Posterior vena cava (tissue), 2 donors: ENCODE measurements at regions not wholly inside any gene's neighbourhood (a gene's known extent, or its start where the extent isn't known, plus 50 kb on each side); places are given as distances from the start of the nearest gene placed in this dataset.

Experiments used
- DNase-seq: peaks from one replicate; pipeline ENCODE4 v3.0.0-alpha.2; 2020; ENCODE audit warnings: low spot score
- intact Hi-C, 2 donors: fragments of 100-400 bp; cut with DNase I; formaldehyde crosslinking; loops; one replicate each; pipeline versions ENCODE4 v1.14.1 to v1.14.2; 2022 to 2023
- donor health status: DM: yes; HTN: yes; CAD: no.
- donor health status: DM: yes; HTN: yes; CAD: no.

DNA sequence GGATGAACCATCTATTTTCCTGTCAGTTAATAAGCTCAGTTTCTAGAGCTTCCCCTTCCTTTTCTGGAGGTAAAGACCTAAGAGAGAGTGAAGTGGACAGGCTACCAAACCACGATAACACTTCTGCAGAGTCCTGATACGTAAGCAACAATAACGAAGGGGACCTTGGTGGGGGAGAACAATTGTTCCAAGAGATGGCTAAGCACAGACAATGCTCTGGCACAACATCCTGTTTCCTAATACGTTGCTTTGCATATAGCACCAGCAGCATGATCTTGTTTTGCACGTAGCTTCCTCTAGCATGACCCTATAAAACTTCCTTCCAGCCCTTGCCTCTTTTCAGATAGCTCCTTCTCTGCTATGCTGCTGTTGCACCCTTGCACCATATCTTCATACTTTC lies 247.3 kb downstream of the RAD51AP2 start:
- intact Hi-C loops: no loop called here
- no peak for DNase-seq

DNA sequence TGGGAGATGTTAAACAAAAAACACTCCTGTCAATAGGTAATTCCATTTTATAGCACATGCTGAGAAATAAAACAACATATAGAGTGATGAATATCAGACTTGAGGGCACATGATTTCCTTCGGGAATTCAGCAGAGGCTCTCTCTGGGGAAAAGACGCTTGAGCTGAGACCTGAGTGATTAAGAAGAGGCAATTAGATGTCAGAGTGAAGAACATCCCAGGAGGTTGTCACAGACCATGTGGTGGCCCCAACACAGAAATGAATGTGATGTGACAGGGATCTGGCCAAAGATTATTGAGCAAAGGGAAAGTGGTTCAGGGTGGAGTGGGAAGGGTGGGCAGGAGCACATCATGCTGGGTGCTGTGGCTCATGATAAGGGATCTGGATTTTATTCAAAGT lies 254.7 kb downstream of the RAD51AP2 start:
- no peak for DNase-seq
- intact Hi-C loops: no loop called here

DNA sequence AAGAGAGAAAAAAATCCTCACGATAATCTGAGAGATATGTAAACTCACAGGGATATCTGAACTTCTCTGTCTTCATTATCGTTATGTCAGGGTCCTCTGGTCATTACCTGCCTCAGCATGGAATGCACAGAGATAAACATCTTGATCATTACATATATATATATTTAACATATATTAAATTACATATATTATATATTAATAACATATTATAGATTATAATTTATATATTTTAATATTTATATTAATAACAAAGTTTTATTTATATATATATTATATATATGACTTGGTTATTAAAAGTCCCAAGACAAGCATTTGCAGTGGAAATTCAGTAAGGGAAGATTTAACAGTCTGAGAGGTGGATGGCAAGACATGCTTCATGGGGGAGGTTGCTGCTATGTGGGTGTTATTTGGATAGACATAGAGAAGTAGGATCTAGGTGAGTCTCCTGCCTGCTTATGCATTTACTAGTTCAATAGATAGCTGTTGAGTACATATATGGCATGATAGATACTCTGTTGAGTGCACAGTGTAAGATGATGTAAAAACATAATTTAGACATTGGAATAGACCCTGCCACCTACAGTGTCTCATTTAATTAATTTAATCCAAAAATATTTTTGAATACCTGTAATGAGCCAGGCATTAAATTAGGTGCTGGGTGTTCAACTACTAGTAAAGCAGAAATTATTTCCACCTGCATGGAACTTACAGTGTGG lies 255.2 kb downstream of the RAD51AP2 start:
- intact Hi-C loops: no loop called here
- no peak for DNase-seq

DNA sequence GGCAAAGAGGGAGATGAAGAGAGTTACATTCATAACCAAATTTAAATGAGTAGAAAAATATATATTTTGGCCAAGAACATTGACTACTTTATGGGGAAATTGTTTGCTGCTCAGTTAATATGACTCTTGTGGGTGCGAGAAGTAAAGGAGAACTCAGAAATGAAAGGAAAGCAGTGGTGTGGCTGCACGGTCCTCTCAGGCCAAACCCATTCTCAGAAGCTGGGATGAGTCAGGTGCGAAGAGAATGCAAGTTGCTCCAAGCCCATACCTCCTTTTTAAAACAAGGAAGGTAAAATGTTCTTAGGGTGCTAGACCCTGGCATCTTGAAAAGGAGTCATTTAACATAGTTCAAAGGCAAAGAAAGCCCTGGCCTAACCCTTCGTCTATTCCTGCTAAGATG lies 258.6 kb downstream of the RAD51AP2 start:
- no peak for DNase-seq
- intact Hi-C loops: no loop called here

DNA sequence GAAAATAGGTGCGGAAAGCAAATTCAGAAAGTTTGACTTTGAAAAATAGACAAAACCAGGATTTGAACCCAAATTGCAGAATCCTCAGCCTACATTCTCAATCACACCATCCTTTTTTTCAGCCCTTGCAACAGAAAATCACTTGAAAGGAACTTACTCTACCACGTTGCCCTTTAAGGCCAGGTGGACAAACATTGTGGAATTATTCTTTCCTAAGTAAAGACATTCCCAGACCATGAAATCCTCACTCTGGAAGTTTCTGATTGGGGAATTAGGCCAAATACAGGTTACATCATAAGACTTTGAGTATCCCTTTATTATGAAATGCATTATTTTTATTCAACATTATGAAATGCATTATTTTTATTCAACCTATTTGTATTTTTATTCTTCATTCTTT lies 259.4 kb downstream of the RAD51AP2 start:
- DNase-seq: no peak
- intact Hi-C loops: no loop called here

DNA sequence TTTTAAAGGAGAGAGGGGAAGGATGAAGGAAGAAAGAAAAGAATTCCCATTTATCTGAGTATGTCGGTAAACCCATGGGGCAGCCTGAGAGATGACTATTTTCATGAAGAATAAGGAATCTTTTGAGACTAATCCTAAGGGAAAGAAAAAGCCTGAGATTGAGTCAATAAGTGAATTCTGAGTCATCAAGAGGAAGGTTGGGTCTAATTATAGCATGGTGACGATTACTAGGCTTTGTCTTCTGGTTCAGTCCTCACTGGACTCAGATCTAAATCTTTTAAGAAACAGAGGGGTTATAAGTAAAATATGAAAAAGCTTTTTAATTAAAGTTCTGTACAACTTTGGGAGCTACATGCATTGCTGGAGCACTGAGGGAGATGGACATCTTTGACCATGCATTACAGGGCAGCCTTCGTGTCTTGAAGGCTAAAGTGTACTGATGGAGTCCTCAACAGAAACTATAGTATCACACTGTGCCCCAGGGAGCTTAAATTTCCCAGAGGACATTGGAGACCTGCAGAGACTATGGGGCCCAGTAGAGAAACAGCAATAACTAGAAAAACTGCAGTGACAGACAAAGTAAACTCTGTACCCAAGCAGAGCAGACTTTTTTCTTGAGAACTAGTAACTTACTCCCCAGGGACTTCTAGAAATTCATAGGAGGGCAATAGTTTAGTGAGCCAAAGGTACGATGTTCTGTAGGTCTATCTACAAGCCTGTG lies 260.9 kb downstream of the RAD51AP2 start:
- no peak for DNase-seq
- intact Hi-C loops: no loop called here

DNA sequence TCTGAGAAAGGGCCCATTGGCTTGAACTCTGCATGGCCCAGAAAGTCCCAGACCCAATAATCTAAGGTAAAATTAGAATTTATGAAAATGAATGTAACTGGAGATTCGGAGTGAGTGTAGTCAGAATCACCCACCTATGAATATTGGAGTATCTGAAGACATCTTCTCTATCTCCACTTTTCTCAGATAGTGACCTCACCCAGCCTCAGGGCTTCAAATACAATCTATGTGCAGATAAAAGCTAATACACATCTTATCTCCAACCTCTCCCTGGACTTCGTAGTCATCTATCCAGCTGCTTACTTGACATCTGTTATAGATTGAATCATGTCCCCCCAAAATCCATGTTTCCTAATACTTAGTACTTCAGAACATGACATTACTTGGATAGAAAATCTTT lies 263.2 kb downstream of the RAD51AP2 start:
- intact Hi-C loops: no loop called here
- no peak for DNase-seq

DNA sequence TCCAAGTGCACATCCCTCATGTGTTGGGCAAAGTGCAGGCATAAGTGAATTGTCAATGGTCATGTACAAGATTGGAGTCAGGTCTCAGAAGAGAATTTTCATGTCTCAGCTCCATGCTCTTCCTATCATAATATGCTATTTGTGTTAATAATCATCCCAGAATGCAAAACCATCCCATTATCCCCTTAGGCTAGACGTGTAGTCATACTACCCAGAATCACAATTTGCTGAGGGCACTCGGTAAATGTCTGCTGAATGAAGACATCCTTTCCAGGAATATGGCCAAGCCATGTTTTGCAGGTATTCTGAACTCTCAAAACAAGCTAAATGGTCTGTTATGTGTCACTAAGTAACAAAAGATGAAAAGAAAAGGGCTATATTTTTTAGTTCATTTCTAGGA lies 263.8 kb downstream of the RAD51AP2 start:
- no peak for DNase-seq
- intact Hi-C loops: no loop called here

DNA sequence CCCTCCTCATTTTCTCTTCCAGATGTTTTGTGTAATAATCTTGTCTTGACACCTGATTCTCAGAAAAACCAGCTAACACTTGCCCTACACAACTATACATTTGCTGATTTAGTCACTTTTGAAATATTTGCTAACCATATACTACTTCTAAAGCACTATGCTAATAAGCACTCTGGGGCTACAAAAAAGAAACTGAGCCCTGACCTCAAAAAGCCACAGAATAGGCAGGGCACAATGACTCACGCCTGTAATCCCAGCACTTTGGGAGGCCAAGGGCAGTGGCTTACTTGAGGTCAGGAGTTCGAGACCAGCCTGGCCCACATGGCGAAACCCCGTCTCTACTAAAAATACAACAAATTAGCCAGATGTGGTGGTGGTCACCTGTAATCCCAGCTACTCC lies 266.0 kb downstream of the RAD51AP2 start:
- intact Hi-C loops: no loop called here

DNA sequence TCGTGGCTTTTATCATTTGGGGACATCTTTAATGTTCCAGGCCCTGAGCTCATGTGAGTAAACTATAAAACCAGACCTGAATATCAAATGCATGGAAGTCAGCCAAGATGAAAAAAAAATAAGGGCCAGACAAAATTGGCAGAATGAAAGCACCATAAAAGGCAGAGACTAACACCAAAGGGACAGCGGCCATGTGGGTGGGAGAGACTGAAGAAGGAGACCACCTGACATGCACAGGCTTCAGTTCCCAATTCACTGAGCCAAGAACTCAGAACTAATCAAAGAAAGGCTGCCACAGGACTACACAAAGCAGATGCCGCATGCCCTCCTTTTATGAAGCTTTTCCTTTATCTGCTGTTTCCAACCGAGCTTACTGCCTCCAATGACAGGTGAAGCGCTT lies 267.1 kb downstream of the RAD51AP2 start:
- intact Hi-C loops: no loop called here
- no peak for DNase-seq

More for the DNA sequence above, 266.0 kb downstream of the RAD51AP2 start:
- no peak for DNase-seq

DNA sequence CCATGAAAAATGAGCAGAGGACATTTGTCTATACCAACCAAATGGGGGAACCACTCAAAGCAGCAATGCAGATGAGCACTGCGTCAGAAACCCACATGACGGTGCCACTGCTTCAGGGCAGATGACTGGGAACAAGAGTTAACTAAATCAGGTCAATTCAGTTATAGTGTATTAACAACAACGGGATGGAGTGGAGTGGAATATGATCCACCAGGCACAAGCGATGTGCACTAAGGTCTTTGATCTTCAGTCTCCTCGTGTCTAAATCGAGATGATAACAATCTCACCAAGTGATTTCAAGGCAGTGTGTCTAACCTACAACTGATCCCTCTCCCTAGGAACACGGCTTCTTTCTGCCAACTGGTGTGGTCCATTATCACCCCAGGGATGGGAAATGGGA lies 269.0 kb downstream of the RAD51AP2 start:
- intact Hi-C loops: no loop called here

DNA sequence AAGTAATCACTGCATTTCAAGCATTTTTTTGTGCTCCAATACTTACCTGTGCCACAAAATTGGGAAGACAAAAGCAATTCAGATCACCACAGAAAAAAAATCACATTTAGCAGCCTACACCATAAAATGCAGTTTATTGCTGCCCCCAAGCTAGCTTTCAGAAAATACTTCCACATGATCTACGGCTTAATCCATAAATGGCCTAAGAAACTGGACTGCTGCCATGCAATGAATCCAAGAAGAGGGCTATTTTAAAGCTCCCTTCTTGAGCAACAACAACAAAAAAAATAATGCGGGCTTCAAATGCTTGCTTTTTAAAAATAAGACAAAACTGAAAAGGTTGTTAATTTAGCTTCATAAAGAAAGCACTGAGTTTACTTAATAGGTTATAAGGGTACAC lies 272.3 kb downstream of the RAD51AP2 start:
- intact Hi-C loops: no loop called here
- DNase-seq: no peak

More for the DNA sequence above, 269.0 kb downstream of the RAD51AP2 start:
- DNase-seq: no peak

DNA sequence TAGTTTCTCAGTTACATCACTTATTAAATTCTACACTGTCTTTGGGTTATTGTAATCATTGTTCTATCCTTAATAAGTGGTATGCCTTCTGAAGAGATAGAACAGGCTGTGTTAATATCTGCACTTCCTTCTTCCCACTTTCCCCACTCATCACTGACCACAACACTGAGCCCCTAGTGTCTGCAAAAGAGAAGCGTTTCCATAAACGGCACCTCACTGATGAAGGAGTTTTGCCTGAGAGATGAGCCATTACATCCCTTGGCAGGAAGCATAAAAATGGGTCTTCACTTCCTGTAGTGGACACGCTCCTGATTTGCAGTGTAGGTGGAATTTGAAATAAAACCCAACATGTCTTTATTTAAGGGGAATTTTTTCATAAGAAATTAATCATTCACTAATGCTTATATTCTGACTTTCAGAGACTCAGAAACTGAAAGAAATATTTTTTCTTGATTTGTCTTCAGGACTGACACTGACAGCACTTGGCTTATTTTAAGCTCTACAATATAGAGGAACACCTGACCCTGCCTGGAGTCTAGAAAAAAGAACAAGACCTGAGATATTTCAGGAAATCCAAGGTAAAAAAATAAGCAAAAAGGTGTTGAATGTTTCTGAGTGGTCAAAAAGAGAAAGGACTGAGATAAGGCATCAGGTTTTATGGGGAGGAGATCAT lies 275.3 kb downstream of the RAD51AP2 start:
- intact Hi-C loops: no loop called here
- no peak for DNase-seq

DNA sequence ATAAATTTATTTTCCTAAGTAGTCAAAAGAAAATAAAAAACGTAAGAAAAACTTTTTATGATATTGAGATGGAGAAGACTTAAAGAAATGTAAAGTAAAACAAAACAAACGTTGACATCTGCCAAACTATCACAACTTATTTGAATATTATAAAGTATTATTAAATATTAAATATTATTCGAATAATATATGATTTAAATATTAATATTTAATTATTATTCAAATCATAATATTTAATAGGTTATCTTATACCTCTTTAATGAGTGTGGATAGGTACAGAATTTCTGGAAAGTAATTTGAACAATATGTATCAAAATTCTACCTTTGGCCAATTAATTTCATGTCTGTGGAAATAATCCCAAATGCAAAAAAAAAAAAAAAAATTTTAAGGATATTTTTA lies 278.7 kb downstream of the RAD51AP2 start:
- DNase-seq: no peak
- intact Hi-C loops: no loop called here

DNA sequence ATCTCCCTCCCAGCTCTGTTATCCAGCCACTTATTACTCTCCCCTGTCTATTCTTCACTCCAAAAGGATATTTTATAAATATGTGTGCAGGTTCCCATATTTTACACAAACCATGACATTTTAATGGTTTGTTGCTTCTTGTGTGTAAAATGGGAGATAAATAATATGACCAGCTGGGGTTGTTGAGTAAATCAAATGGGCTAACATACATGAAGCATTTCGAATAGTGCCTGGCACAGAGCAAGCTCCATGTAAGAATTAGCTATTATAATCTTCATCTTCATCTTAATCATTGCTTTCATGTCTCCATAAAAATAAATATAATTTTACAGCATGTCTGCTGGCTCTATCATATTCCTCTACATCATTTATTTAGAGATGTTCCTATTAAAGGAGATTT lies 283.1 kb downstream of the RAD51AP2 start:
- no peak for DNase-seq
- intact Hi-C loops: no loop called here

DNA sequence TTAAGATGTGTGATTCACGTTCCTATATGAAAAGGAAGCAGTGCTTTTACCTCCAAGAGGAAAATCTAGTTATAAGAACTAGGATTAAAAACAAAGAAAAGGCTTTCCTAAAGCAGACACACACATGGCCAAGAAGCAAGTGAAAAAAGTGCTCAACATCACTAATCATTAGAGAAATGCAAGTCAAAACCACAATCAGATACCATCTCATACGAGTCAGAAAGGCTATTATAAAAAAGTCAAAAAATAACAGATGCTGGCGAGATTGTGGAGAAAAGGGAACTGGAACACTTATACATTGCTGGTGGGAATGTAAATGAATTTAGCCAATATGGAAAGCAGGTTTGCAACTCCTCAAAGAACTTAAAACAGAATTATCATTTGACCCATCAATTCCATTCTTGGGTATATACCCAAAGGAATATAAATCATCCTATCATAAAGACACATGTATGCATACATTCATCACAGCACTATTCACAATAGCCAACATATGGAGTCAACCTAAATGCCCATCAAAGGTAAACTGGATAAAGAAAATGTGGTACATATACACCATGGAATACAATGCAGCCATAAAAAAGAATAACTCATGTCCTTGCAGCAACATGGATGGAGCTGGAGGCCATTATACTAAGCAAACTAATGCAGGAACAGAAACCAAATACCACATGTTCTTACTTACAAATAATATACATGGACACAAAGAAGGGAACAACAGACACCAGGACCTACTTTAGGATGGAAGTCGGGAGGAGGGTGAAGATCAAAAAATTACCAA lies 285.3 kb downstream of the RAD51AP2 start:
- intact Hi-C loops: no loop called here
- no peak for DNase-seq

DNA sequence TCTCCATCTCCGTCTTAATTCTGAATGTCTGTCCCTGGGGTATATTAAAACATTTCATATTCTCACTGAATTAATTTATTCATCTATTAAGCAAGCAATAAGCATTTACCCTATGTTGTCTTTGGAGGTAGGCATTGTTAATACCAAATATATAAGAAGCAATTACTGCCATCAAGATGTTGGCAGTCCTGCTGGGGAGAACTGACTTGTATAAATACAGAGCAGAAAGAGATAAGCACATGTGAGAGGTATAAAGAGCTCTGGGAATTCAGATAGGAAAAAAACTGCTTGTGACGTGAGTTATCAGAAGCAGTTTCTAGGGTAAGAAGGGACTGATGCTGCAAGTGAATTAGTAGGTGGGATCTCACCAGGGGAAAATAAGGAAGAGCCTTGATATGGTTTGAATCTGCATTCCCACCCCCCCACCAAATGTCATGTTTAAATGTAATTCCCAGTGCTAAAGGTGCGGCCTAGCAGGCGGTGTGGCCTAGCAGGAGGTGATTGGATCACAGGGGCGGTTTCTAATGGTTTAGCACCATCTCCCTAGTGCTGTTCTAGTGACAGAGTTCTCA lies 286.8 kb downstream of the RAD51AP2 start:
- DNase-seq: no peak
- intact Hi-C loops: no loop called here

DNA sequence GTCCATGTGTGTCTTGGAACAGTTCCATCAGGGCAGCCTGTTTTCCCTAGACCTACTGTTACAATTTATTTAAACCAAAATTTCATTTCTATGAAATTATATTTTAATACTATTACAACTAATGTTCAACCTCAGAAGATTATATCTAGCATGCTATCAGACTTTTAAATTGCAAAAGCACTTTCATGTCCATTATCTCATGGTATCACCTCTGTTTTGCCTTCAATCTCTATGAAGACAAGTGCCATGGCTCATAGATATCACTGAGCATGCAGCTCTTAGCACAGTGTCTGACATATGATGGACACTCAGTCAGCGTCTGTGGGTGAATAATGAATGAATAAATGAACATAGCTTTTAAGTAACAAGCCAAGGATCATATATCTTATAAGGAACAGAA lies 288.8 kb downstream of the RAD51AP2 start:
- no peak for DNase-seq
- intact Hi-C loops: no loop called here

DNA sequence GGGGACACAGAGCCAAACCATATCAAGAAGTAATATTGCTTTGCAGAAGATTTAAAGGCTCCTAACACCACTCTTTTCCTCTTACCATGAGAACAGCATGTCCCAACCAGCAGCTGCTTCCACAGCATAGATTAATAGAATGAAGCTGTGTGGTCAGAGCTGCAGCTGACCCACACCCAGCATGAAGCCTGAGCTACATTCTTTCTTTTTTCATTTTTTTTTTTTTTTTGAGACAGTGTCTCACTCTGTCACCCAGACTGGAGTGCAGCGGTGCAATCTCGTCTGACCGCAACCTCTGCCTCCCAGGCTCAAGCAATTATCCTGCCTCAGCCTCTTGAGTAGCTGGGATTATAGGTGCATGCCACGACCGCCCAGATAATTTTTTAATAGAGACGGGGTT lies 289.8 kb downstream of the RAD51AP2 start:
- intact Hi-C loops: no loop called here
- DNase-seq: no peak

DNA sequence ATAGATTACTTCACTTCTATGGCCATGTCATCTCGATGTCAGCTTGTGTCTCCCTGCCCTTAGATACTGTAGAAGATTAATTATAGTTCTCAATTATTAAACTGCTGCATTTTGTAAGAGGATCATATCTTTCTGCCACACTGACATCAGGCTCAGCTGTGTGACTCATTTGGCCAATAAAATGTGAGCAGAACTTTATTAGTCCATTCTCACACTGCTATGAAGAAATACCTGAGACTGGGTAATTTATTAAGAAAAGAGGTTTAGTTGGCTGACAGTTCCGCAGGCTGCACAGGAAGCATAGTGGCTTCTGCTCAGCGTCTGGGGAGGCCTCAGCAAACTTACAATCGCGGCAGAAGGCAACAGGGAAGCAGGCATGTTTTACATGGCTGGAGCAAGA lies 290.4 kb downstream of the RAD51AP2 start:
- intact Hi-C loops: no loop called here
- DNase-seq: no peak
